Limb (tissue), 2 donors: ENCODE measurements at regions not wholly inside any gene's neighbourhood (a gene's known extent, or its start where the extent isn't known, plus 50 kb on each side); places are given as distances from the start of the nearest gene placed in this dataset.

ENCODE experiments used
- DNase-seq, 2 donors: peaks; one replicate each; pipeline ENCODE4 v3.0.0-alpha.2; 2016; ENCODE audit errors: extremely low spot score in 2 of 2

GRCh38 chr17:413706-414380, 61.2 kb upstream of the RPH3AL start:
- DNase-seq: no peak

GRCh38 chr17:413016-413350, 60.4 kb upstream of the RPH3AL start:
- DNase-seq: no peak

- peak; percentile 62 to 82 for DNase-seq
These were observed 59.8 kb upstream of the RPH3AL start for GRCh38 chr17:412211-413015.

GRCh38 chr17:411421-412120, 59.0 kb upstream of the RPH3AL start:
- no peak for DNase-seq

GRCh38 chr17:410543-411401, 58.2 kb upstream of the RPH3AL start:
- DNase-seq: peak in 1 of 2 donors; percentile 50

GRCh38 chr17:409848-410542, 57.4 kb upstream of the RPH3AL start:
- peak; percentile 99 to 100 for DNase-seq

GRCh38 chr17:409308-409847, 56.8 kb upstream of the RPH3AL start:
- DNase-seq: no peak

- DNase-seq: no peak
These were observed 52.1 kb upstream of the RPH3AL start for GRCh38 chr17:404703-405102.
